ENCODE measurements at regions not wholly inside any gene's neighbourhood (a gene's known extent, or its start where the extent isn't known, plus 50 kb on each side); places are given as distances from the start of the nearest gene placed in this dataset.

DNA sequence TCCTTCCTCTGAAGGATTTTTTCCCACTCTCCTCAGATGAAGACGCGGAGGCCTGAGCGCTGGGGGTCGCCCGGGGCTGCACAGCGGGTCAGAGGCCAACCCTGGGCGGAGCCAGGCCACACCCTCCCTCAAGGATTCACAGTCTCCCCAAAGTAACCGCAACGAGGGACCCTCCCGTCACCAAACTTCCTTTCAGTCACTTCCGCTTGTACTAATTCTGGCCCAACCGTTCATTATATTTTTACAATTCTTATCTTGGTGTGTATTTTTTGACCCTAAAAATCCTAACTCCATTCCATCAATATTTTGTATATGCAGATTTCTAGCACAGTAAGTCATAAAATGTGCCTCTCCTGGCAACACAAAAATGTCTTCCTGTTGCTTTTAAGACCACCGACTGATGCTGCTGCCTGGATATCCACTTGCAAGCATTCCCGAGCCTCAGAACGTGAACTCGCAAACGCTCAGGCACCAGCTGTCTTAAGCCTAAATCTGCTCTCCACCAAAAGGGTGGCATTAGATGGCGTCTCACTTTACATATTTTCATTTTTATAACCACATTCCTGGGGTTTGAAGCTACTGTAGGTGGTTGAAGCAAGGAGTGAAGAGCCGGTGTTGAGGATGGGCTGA lies 128.0 kb downstream of the DLL1 start:
- TF ChIP-seq, protein P1, sequence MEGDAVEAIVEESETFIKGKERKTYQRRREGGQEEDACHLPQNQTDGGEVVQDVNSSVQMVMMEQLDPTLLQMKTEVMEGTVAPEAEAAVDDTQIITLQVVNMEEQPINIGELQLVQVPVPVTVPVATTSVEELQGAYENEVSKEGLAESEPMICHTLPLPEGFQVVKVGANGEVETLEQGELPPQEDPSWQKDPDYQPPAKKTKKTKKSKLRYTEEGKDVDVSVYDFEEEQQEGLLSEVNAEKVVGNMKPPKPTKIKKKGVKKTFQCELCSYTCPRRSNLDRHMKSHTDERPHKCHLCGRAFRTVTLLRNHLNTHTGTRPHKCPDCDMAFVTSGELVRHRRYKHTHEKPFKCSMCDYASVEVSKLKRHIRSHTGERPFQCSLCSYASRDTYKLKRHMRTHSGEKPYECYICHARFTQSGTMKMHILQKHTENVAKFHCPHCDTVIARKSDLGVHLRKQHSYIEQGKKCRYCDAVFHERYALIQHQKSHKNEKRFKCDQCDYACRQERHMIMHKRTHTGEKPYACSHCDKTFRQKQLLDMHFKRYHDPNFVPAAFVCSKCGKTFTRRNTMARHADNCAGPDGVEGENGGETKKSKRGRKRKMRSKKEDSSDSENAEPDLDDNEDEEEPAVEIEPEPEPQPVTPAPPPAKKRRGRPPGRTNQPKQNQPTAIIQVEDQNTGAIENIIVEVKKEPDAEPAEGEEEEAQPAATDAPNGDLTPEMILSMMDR (IDR thresholded peaks at IDR 0.05; ENCODE audit: control extremely low read depth in 1 of 3, insufficient read depth in 1 of 3, low read depth in 1 of 3, low read length in 3 of 3) = no peak
- TF ChIP-seq RBBP5 (IDR thresholded peaks at IDR 0.05; ENCODE audit: borderline replicate concordance, low read depth, low read length) (no peak), TAF7 (optimal IDR thresholded peaks at IDR 0.05; ENCODE audit: borderline replicate concordance, low read depth, low read length) (no peak), KDM5A (IDR thresholded peaks at IDR 0.05; ENCODE audit: low read length) (no peak), CHD1 (IDR thresholded peaks at IDR 0.05; ENCODE audit: low read depth, low read length) (no peak), EP300 (IDR thresholded peaks at IDR 0.05; ENCODE audit: borderline replicate concordance in 1 of 2, low read depth in 2 of 2, low read length in 2 of 2) (no peak), EZH2 (IDR thresholded peaks at IDR 0.05; ENCODE audit: low read depth, low read length, severe bottlenecking) (no peak), GABPA (IDR thresholded peaks at IDR 0.05; ENCODE audit: borderline replicate concordance, insufficient read depth, low read length) (no peak), POLR2A (IDR thresholded peaks at IDR 0.05; ENCODE audit: control extremely low read depth in 1 of 2, low read depth in 2 of 2, low read length in 2 of 2) (no peak)
- TF ChIP-seq, protein P2, sequence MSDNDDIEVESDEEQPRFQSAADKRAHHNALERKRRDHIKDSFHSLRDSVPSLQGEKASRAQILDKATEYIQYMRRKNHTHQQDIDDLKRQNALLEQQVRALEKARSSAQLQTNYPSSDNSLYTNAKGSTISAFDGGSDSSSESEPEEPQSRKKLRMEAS (IDR thresholded peaks at IDR 0.05) = no peak

Measured in H1 (cell line).